ENCODE measurements at regions not wholly inside any gene's neighbourhood (a gene's known extent, or its start where the extent isn't known, plus 50 kb on each side); places are given as distances from the start of the nearest gene placed in this dataset.

DNA sequence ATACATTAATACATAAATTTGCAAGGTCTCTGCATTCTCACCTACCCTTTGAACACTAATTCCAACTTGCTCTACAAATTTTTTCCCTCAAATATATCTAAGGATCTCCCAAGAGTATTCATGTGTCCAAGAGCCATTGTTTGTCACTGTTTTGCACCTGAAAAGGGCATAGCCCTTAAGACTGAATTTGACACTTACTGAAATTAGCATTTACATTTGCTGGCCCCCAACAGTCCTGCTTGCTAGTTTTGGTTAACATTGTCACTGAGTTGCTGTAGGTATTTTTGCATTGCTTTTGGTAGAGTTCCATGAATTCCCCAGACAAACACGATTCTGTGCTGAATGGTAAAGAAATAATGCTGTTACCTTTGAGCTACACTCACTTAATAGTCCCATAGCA, 57.3 kb downstream of the KCNA4 start:
- no peak for DNase-seq

DNA sequence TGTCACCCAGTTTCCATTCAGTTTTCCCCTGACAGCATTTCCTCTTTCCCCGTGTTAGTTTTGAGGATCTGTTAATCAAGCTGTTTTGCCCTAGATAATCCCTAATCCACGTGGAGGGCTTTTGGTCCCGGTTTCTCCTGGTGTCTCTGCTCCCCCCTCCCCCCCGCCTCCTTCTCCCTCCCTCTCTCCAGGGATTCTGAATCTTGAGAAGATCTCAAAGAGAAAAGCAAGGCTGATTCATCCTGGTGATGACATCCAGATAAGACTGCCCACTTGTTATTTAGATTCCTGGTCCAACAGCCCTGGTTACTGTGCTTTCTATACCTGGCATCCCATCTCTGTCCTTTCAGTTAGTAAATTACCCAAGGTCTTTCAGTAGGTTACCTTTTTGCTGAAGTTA, 59.4 kb downstream of the KCNA4 start:
- DNase-seq: no peak

DNA sequence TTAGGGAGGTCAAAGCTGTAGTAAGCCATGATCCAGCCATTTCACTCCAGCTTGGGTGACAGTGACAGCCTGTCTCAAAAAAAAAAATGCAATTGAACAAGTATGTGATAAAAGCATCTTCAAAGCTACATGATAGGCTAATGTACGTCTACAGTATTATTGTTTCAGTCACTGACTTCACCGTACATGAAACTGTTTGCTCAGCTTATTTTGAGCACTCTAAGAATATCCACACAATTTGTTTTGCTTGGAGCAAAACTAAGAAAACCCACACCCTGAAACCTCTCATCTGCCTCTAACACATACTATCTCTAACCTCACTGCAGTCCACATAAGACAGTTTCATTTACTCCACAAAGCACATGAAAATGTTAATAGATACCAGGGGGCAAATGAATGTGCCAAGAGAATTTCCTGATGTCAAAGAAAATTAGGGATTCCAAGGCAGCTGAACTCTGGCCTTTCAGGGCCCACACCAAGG, 60.7 kb downstream of the KCNA4 start:
- no peak for DNase-seq

DNA sequence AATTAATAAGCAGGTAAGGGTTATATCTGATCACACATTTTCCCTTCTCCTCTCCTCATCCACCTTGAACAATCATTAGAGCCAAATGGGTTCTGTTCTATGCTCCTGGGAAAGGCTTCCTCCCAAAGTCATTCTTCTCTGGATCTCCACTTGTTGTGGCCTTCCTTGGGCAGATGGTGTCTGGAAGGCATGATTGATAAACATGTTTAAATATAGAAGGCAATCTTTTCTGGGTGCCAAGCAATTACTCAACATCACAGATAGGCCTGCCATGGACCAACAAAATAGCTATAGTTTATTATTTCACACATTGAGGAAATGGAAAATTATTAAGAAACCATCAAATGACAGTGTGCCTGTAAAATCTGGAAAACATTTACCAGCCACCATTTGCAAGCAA, 73.5 kb downstream of the KCNA4 start:
- DNase-seq: no peak

DNA sequence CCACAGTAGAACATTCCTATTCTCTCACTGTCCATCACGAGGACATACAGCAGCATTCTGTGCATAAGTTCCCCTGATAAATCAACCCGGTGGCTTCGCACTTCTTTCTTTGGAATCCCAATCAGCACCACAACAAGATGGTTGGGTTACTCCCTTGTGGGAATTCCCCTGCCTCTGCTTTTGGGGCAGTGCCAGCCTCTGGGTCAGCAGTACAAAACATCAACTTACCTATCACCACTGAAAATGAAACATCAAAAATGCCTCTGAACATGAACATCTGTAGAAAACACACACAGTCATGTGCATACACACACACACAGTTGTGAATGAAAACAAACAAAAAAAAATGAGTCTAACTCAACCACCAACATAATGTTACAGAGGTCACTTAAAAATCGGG, 79.3 kb downstream of the KCNA4 start:
- DNase-seq: no peak

DNA sequence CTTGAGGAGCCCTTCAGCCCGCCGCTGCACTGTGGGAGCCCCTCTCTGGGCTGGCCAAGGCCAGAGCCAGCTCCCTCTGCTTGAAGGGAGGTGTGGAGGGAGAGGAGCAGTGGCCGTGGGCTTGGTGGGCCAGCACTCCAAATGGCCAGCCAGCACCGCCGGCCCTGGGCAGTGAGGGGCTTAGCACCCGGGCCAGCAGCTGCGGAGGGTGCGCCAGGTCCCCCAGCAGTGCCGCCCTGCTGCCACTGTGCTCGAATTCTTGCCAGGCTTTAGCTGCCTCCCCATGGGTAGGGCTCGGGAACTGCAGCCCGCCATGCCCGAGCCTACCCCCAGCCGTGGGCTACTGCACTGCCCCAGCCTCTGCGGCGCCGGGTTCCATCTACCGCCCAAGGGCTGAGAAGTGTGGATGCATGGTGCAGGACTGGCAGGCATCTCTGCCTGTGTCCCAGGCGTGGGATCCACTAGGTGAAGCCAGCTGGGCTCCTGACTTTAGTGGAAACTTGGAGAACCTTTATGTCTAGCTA, 82.7 kb downstream of the KCNA4 start:
- DNase-seq: no peak

DNA sequence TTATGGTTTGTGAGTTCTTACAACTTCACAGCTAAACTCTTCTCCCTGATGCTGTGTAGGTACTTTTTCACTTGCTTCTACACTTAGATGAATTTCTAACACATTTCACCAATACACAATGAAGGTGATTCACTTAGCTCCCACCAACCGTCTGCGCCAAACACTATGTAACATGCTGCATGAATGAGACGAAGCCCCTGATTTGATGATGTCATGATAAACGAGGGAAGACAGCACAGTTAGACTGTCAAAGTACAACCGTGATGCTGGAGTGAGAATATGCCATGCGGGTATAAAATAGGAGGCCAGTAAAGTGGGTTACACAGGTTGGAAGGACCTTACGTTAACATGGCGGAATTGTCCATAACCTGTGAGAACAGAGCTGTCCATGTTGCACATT, 100.8 kb downstream of the KCNA4 start:
- no peak for DNase-seq

DNA sequence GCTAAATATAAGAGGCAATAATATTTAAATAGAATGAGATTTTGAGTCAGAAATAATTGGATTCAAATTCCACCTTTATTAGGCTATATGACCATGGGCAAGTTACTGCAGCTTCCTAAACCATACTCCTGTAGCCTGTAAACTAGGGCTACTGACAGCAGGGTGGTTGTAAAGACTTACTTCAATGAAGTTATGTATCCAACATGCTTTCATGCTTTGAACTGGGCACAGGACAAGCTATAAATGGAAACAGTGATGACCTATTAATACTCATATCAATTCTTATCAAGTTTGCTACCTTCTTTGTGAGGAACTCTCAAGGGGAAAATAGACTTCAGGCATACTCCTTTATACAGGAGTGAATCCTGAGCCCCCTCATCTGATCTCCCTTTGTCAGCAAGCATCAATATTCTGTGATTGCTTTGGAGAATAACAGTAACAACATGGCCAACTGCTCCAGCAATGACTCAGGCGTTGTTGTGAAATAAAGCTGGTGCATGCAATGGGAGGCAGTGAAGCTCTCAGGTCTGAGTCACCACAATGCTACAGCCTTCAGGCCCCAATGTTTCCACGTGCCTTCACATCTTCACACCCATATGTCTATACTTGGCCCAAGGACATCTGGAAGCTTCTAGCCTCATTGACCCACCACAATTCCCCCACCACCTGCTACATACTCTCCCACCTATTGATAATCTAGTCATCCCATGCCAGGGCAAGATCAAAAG, 102.5 kb downstream of the KCNA4 start:
- no peak for DNase-seq

DNA sequence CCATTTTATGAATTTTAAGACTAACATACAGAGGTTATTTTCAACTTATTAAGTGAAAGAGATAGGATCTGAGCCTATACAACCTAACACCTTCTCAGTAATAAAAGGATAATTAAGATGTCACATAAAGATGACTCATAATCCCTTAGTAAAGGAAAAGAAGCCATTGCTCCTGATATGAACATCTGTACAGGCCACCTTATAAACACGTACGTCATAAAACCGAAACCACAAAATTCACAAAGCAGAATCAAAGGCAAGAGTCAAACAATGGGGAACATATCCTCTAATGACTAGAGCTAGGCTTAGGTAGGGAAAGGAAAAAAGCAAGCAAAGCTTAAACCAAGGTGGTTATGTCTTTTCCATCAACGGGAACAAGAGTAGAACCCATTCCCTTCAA, 103.5 kb downstream of the KCNA4 start:
- no peak for DNase-seq

DNA sequence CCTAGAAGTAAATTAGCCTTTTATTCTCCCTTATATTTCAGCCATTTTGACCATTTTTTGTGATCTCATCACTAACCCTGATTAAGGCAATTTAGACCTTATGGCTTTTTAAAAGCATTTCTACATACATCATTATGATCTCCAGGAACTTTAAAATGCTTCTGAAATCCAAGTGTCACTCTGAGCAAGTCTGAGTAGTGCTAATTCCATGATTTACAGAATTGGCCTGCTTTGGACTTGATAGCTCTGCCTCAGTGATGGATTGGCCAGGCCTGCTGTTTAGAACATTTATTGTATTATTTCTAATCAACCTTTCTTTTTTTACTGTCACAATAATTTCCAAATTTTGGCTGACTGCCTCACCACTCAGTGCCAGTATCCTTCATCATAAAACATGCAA, 116.4 kb downstream of the KCNA4 start:
- DNase-seq: no peak

DNA sequence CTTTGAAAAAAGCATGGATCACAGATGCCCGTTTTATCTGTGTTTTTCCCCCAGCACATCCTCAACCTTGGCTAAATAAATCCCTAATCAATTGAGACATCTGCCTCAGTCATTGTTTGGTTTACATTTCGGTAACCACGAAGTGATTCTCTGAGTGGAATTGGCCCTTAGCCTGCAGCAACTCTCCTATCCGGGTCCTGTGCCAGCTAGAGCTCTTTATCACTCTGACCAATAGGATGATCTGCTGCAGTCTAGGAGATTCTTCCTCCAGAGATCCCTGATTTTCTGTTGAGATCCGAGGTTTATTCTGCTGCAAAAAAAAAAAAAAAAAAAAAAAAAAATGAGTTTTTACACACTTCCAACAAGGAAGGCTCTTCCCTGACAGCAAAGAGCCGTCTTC, 137.3 kb downstream of the KCNA4 start:
- DNase-seq: no peak

DNA sequence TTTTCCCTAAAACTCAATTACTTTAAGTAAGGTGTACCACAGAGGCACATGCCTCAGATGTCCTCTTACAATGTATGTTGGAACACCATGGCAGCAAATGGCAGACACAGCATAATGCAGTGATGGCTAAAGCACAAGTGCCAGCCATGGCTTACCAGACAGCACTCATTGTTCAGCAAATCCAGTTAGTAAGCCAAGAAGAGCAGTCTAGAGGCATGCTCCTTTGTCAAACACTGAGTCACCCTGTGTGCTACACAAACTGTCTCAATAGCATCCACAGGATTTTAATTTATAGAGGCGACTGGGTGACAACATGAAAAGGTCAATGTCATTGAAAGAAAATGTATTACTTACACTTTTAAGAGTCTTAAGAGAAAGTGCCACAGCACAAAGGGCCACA, 140.6 kb downstream of the KCNA4 start:
- DNase-seq: no peak

DNA sequence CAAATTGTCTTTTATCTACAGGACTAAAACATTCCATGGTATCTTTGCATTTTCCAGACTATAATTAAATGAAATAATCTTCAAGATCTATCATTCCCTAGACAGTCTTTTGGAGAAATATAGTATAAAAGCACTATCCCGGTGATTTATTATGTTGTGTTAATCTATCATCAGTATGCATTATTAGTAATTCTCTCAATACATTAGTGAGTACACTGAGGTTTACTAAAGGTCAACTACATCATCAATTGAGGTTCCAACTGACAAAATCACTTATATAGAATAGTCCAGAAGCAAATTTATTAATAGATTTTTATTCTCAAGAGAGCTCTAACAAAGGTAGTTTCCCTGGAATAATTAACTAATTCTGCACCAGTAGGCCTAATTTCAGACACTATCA, 169.6 kb downstream of the KCNA4 start:
- no peak for DNase-seq

DNA sequence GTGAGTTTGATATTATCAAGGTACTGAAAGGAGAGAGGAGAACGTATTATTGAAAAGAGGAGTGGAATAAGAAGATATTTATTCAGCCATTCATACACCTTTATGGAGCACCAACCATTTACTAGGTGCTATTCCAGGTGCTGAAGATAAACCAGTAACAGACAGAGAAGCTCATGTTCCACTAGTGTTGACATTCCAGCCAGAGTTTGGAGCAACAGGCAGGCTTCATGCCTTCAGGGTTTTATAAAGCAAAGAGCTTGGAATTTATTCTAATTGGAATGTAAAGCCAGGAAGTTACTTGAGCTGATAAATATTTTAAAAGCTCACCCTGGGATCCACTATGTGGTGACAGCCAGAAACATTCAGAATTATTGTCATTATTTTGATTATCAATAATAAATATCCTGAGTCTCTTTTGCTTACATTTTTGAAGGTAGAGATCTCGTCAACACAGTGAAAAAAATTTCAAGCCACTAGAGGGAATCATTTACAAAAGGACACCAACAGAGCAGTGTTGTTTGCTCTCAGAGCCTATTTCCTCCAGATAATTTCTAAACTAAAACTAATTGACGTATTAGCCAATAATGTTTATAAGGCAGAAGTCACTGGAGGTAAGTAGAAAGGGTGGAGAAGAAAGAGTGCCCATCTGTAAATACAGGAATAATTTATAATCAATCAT, 172.0 kb downstream of the KCNA4 start:
- DNase-seq: no peak

DNA sequence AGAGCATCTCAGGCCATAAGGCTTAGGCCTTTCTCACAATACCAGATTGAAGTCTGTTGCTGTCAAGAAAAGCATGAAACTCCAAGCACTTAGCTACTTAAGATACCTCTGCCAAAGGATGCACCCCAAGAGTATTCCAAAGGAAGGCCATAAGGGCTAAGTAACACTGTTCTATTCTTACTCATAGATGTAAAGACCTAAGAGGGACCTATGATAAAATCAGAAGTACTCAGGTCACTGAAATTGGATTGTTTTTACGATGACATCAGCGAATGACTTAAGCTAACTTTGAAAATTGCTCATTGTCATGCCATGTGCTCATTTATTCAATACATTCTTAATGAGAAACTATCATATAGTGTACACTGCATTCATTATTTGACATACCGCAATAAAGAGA, 172.8 kb downstream of the KCNA4 start:
- no peak for DNase-seq

DNA sequence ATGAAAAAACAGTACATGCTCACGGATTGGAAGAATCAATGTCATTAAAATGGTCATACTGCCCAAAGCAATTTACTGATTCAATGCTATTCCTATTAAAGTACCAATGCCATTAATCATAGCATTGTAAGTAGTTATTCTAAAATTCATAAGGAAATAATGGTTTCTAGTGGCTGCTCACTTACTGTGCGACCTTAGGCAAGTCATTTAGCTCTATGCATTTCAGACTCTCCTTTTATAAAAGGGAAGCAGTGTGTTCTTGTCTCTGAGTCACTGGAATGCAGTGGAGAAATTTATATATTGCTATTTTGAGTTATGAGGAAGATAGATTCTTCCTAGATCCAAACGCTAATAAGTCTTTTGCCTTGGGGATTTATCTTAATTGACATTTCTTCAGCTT, 174.8 kb downstream of the KCNA4 start:
- DNase-seq: no peak

DNA sequence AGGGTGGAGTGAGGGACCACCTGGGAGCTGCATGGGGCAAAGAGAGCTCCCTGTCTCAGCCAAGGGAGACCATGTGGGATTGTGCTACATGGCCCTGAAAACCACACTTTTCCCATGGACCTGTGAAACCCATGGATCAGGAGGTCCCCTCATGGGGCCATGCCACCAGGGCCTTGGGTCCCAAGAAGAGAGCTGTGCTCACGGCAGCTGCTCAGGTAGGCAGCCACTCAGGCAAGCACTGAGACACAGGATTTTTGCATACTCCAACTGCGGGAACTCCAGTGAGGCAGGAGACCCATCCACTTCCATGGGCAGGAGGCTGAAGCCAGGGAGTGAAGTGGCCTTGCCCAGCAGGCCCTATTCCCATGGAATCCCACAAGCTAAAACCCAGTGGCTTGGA, 190.0 kb downstream of the KCNA4 start:
- no peak for DNase-seq

DNA sequence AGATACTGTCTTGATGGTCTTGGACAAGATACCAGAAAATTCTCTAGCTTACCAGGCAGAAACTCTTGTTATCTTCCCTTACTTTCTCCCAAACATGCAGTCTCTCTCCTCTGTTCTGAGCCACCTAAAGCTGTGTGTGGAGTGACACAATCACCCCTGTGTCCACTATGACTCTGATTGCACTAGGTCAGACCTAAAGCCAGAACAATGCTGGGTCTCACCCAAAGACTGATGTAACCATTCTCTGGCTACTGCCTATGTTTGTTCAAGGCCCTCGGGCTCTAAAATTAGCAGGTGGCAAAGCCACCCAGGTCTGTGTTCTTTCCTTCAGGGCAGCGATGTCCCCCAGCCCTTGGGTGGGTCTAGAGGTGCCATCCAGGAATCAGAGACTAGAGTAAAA, 200.5 kb downstream of the KCNA4 start:
- no peak for DNase-seq

DNA sequence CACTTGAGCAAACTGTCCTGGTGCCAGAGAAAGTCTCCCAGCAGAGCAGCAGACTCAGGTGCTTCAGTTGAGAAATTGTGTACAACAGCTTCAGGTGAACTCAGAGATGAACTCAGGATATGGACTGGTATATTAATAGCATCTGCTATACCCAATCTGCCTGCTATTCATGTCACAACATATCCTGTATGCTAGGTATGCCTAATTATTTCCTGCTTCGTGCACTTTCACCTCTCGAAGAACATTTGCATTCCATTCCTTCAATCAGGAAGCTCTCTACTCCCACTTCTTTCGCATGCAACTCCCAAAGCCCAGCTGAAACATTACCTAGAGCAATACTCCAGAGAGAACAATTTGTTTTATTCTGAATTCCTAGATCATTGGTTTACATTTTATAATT, 207.7 kb downstream of the KCNA4 start:
- DNase-seq: no peak

DNA sequence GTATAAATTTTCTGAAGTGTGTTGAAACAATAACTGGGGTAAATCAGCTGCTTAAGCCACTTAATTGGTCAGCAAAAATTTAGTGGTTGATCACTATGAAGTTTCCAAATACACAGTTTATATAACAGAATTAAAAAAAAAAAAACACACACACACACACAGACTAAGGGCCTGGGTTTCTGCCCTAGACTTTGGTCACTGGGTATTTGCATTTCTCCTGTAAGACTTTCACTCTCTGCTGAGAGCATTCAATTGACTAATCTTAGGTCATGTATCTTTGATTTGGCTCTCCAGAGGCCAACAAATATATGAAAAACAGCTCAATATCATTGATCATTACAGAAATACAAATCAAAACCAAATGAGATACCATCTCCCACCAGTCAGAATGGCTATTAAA, 214.3 kb downstream of the KCNA4 start:
- no peak for DNase-seq

DNA sequence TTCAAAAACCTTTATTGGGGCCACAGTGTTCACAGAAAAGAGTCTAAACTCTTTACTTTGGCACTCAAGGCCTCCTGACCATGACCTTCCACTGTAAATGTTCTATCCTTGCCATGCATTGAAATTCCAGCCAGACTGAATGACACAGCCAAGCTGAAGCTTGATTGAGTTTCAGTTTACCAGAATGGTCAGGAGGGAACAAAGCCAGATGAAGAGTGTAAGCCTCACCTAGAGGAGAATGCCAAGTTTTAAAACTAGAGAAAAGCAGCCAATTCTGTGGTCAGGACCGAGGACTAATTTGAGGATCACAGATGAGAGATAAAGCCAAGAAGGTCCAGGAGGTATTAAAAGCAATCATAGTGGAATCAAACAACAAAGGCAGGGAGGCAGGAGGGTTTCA, 215.3 kb downstream of the KCNA4 start:
- DNase-seq: no peak

DNA sequence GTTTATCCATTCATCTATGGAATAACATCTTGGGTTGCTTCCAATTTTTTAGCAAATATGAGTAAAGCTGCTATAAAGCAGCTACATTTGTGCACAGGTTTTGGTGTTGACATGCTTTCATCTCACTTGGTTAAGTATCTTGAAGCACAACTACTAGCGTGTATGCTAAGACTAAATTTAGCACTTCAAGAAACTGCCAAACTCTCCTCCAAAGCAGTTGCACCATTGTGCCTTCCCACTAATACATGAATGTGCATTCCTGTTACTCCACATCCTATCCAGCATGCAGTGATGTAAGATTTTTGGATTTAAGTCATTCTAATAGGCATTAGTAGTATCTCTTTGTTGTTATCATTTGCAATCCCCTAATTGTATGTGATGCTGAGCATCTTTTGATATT, 230.7 kb downstream of the KCNA4 start:
- DNase-seq: no peak

DNA sequence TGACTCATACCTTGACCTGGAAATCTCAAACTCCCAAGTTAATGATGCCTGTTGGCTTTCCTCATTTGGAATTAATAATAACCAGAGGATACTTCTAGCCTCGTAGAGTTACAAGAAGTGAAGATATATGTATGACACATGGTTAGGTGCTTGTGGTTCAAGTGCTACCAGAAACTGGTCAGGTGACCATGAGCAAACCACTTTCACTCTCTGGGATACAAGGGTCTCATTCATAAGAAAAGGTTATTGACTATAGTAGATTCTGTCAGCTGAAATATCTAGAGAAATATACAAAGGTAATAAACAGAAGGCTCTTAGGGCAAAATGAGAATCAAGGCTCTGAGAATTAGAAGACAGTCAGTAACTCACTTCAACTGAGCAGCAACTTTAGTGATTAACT, 233.3 kb downstream of the KCNA4 start:
- no peak for DNase-seq

DNA sequence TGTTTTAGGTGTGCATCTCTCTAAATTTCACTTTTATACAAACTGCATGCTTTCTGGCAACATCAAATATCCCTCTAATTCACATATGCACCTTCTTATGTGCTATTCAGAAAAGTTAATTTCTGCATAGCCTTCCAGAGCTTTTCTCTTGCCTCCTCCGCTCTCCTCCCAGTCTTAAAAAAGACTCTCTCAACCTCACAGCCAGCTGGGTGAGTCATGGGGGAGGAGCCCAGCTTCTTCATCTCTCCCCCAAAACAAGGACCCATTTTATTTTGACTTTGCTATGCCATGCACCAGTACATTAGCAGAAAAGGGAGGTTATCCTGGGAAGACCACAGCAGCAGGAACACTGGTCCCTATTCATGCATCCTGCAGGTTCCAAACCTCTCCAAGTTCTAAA, 234.4 kb downstream of the KCNA4 start:
- DNase-seq: no peak

DNA sequence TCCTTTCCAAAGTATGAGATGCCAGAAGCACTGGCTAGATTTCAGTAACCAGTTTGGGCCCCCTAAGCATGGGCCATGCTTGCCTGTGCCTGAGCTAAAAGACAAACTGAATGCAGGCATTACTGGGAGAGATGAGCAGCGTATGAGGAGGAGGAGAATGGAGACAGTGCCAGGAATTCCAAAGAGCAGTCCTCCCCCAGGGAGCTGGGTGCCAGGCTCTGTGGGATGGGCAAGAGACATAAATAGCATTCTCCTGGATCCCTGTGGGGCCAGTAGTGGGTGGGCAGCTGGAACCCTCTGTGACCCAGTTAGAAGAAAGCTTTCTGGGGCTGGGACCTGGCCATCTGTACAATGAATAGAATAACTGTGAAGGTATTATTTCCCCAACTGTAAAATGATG, 235.6 kb downstream of the KCNA4 start:
- DNase-seq: no peak

Data from GF-D8 (cell line).